Femur (tissue), 1 donor: ENCODE measurements at regions not wholly inside any gene's neighbourhood (a gene's known extent, or its start where the extent isn't known, plus 50 kb on each side); places are given as distances from the start of the nearest gene placed in this dataset.
"Not testable (repeated sequence)": the region's sequence is repeated elsewhere in the genome, so short reads cannot be mapped to it uniquely, and the experiment has no call there.

Experiments used
- DNase-seq: peaks from one replicate; pipeline ENCODE4 v3.0.0-alpha.2; 2017

- no peak for DNase-seq
Measured at GRCh38 chr2:242054881-242055801, 185.6 kb downstream of the RTP5 start.

- DNase-seq = no peak
Measured at GRCh38 chr2:242056026-242056425, 186.5 kb downstream of the RTP5 start.

GRCh38 chr2:242056785-242057184, 187.3 kb downstream of the RTP5 start:
- DNase-seq = no peak

- no peak for DNase-seq
Measured at GRCh38 chr2:242057379-242058040, 188.0 kb downstream of the RTP5 start.

- no peak for DNase-seq
Measured at GRCh38 chr2:242058116-242058680, 188.7 kb downstream of the RTP5 start.

GRCh38 chr2:242059566-242059965, 190.0 kb downstream of the RTP5 start:
- DNase-seq = no peak

GRCh38 chr2:242060212-242060835, 190.8 kb downstream of the RTP5 start:
- DNase-seq = no peak

- not testable (repeated sequence) for DNase-seq
Measured at GRCh38 chr2:242061930-242062329, 192.4 kb downstream of the RTP5 start.

GRCh38 chr2:242063436-242063835, 193.9 kb downstream of the RTP5 start:
- DNase-seq = no peak

- no peak for DNase-seq
Measured at GRCh38 chr2:242063850-242064249, 194.3 kb downstream of the RTP5 start.

GRCh38 chr2:242064364-242065250, 195.1 kb downstream of the RTP5 start:
- no peak for DNase-seq

GRCh38 chr2:242065426-242065825, 195.9 kb downstream of the RTP5 start:
- no peak for DNase-seq

GRCh38 chr2:242069018-242069417, 199.5 kb downstream of the RTP5 start:
- DNase-seq = no peak

GRCh38 chr2:242069938-242070395, 200.4 kb downstream of the RTP5 start:
- not testable (repeated sequence) for DNase-seq

- not testable (repeated sequence) for DNase-seq
Measured at GRCh38 chr2:242070726-242071125, 201.2 kb downstream of the RTP5 start.

- DNase-seq = not testable (repeated sequence)
Measured at GRCh38 chr2:242071377-242071776, 201.8 kb downstream of the RTP5 start.

- DNase-seq = not testable (repeated sequence)
Measured at GRCh38 chr2:242071936-242072335, 202.4 kb downstream of the RTP5 start.

- peak; percentile 40 for DNase-seq
Measured at GRCh38 chr2:242075168-242075567, 205.6 kb downstream of the RTP5 start.

- no peak for DNase-seq
Measured at GRCh38 chr2:242075696-242076095, 206.2 kb downstream of the RTP5 start.

GRCh38 chr2:242076184-242076583, 206.7 kb downstream of the RTP5 start:
- not testable (repeated sequence) for DNase-seq

GRCh38 chr2:242078426-242078825, 208.9 kb downstream of the RTP5 start:
- not testable (repeated sequence) for DNase-seq

GRCh38 chr2:242079792-242080191, 210.3 kb downstream of the RTP5 start:
- not testable (repeated sequence) for DNase-seq
